OCI-LY1 (cell line): ENCODE measurements at regions not wholly inside any gene's neighbourhood (a gene's known extent, or its start where the extent isn't known, plus 50 kb on each side); places are given as distances from the start of the nearest gene placed in this dataset.

Source experiments
- CTCF ChIP-seq: fragments of 200-600 bp; sonication (generic), shearing (Covaris generic); IDR thresholded peaks from 2 replicates; pipeline ENCODE4 v1.5.1; 2017; ENCODE audit warnings: mild to moderate bottlenecking, antibody characterized with exemption, low read length, moderate library complexity, mixed read lengths
- EZH2 ChIP-seq: fragments of 200-600 bp; sonication (generic), shearing (Covaris generic); IDR thresholded peaks from 2 replicates; pipeline ENCODE4 v1.8.0; 2017; ENCODE audit warnings: borderline replicate concordance, mixed run types, mild to moderate bottlenecking, antibody characterized with exemption, low read length, moderate library complexity, mixed read lengths

- TF ChIP-seq CTCF (no peak), EZH2 (no peak)
Measured at GRCh38 chr18:49699303-49699702, 114.0 kb downstream of the ACAA2 start.
